Hematopoietic multipotent progenitor cell treated with erythropoietin and hydrocortisone succinate and interleukin-3 and kit ligand, for 4 days (in vitro differentiated cells): ENCODE measurements at regions not wholly inside any gene's neighbourhood (a gene's known extent, or its start where the extent isn't known, plus 50 kb on each side); places are given as distances from the start of the nearest gene placed in this dataset.

ENCODE experiments used
- DNase-seq: peaks from one replicate; pipeline ENCODE4 v3.0.0-alpha.2; 2015

- no peak for DNase-seq
Measured at GRCh38 chr18:42561521-42561920, 554.0 kb downstream of the RIT2 start.

- DNase-seq = no peak
Measured at GRCh38 chr18:42563995-42564394, 551.5 kb downstream of the RIT2 start.

GRCh38 chr18:42564761-42565160, 550.7 kb downstream of the RIT2 start:
- DNase-seq = no peak

- DNase-seq = no peak
Measured at GRCh38 chr18:42568773-42569172, 546.7 kb downstream of the RIT2 start.

- no peak for DNase-seq
Measured at GRCh38 chr18:42574871-42575270, 540.6 kb downstream of the RIT2 start.

GRCh38 chr18:42576124-42576523, 539.4 kb downstream of the RIT2 start:
- no peak for DNase-seq

GRCh38 chr18:42578792-42579191, 536.7 kb downstream of the RIT2 start:
- DNase-seq = no peak

GRCh38 chr18:42582266-42582665, 533.2 kb downstream of the RIT2 start:
- DNase-seq = no peak

GRCh38 chr18:42583283-42583731, 532.2 kb downstream of the RIT2 start:
- DNase-seq = no peak

GRCh38 chr18:42586601-42587000, 528.9 kb downstream of the RIT2 start:
- DNase-seq = no peak

- DNase-seq = no peak
Measured at GRCh38 chr18:42588786-42589185, 526.7 kb downstream of the RIT2 start.

- DNase-seq = no peak
Measured at GRCh38 chr18:42604820-42605219, 510.7 kb downstream of the RIT2 start.

- no peak for DNase-seq
Measured at GRCh38 chr18:42606886-42607495, 508.5 kb downstream of the RIT2 start.

GRCh38 chr18:42611134-42611533, 504.4 kb downstream of the RIT2 start:
- DNase-seq = peak; percentile 14

- no peak for DNase-seq
Measured at GRCh38 chr18:42614619-42615293, 500.7 kb downstream of the RIT2 start.

GRCh38 chr18:42617221-42617620, 498.3 kb downstream of the RIT2 start:
- no peak for DNase-seq

- no peak for DNase-seq
Measured at GRCh38 chr18:42619771-42620170, 495.7 kb downstream of the RIT2 start.

GRCh38 chr18:42620657-42621056, 494.8 kb downstream of the RIT2 start:
- peak; percentile 65 for DNase-seq

- no peak for DNase-seq
Measured at GRCh38 chr18:42623935-42624334, 491.6 kb downstream of the RIT2 start.

GRCh38 chr18:42632801-42633200, 482.7 kb downstream of the RIT2 start:
- DNase-seq = peak; percentile 52

GRCh38 chr18:42635378-42636048, 480.0 kb downstream of the RIT2 start:
- DNase-seq = no peak

- DNase-seq = no peak
Measured at GRCh38 chr18:42636309-42636708, 479.2 kb downstream of the RIT2 start.

GRCh38 chr18:42640160-42640559, 475.3 kb downstream of the RIT2 start:
- DNase-seq = no peak

GRCh38 chr18:42641996-42642395, 473.5 kb downstream of the RIT2 start:
- no peak for DNase-seq
